OCI-LY1 (cell line): ENCODE measurements at regions not wholly inside any gene's neighbourhood (a gene's known extent, or its start where the extent isn't known, plus 50 kb on each side); places are given as distances from the start of the nearest gene placed in this dataset.
"Not testable (repeated sequence)": the region's sequence is repeated elsewhere in the genome, so short reads cannot be mapped to it uniquely, and the experiment has no call there.

ENCODE experiments used
- H2AFZ ChIP-seq: fragments of 200-600 bp; sonication (generic), shearing (Covaris generic); 2 replicates; pipeline ENCODE4 v1.6.0; 2014; ENCODE audit warnings: antibody characterized with exemption, mild to moderate bottlenecking, low read length
- H3F3A ChIP-seq: fragments of 200-600 bp; sonication (generic), shearing (Covaris generic); 2 replicates; pipeline ENCODE4 v1.6.0; 2014; ENCODE audit warnings: mild to moderate bottlenecking, antibody characterized with exemption, low read length, moderate library complexity; ENCODE audit not compliant: insufficient read depth
- H3K27ac ChIP-seq: fragments of 200-600 bp; sonication (generic); 2 replicates; pipeline ENCODE4 v1.5.1; 2014; ENCODE audit warnings: low read length, mixed run types, mild to moderate bottlenecking, low read depth; ENCODE audit not compliant: poor library complexity, severe bottlenecking
- H3K27me3 ChIP-seq: fragments of 200-600 bp; sonication (generic); 2 replicates; pipeline ENCODE4 v1.6.0; 2014; ENCODE audit warnings: antibody characterized with exemption, mild to moderate bottlenecking, low read length, moderate library complexity; ENCODE audit not compliant: insufficient read depth
- H3K36me3 ChIP-seq: fragments of 200-600 bp; sonication (generic); 2 replicates; pipeline ENCODE4 v1.6.1; 2014; ENCODE audit warnings: mild to moderate bottlenecking, antibody characterized with exemption, low read length, moderate library complexity, mixed read lengths; ENCODE audit not compliant: insufficient read depth
- H3K4me1 ChIP-seq: fragments of 200-600 bp; sonication (generic); 2 replicates; pipeline ENCODE4 v1.5.1; 2014; ENCODE audit warnings: mild to moderate bottlenecking, low read length, moderate library complexity; ENCODE audit not compliant: insufficient read depth, severe bottlenecking
- H3K4me2 ChIP-seq: fragments of 200-600 bp; sonication (generic), shearing (Covaris generic); 2 replicates; pipeline ENCODE4 v1.6.1; 2014; ENCODE audit warnings: low read length
- H3K4me3 ChIP-seq: fragments of 200-600 bp; sonication (generic); 2 replicates; pipeline ENCODE4 v1.5.1; 2014; ENCODE audit warnings: low read length, low read depth, mild to moderate bottlenecking, mixed read lengths; ENCODE audit not compliant: poor library complexity, severe bottlenecking
- H3K79me2 ChIP-seq: fragments of 200-600 bp; shearing (Covaris generic); 2 replicates; pipeline ENCODE4 v1.6.1; 2016; ENCODE audit warnings: mixed run types, low read length, mixed read lengths; ENCODE audit not compliant: insufficient read depth
- H3K9ac ChIP-seq: fragments of 200-600 bp; sonication (generic), shearing (Covaris generic); 2 replicates; pipeline ENCODE4 v1.6.1; 2014; ENCODE audit warnings: mild to moderate bottlenecking, low read length, mixed read lengths
- H3K9me2 ChIP-seq: fragments of 200-600 bp; sonication (generic), shearing (Covaris generic); 2 replicates; pipeline ENCODE4 v1.6.1; 2014; ENCODE audit warnings: low read depth, mild to moderate bottlenecking, low read length, mixed read lengths
- H3K9me3 ChIP-seq: fragments of 200-600 bp; shearing (Covaris generic); 2 replicates; pipeline ENCODE4 v1.6.1; 2014; ENCODE audit warnings: low read length, mixed read lengths
- H4K20me1 ChIP-seq: fragments of 200-600 bp; sonication (generic), shearing (Covaris generic); 2 replicates; pipeline ENCODE4 v1.6.0; 2016; ENCODE audit warnings: mild to moderate bottlenecking, low read length; ENCODE audit not compliant: insufficient read depth
- EZH2 ChIP-seq: fragments of 200-600 bp; sonication (generic), shearing (Covaris generic); IDR thresholded peaks from 2 replicates; pipeline ENCODE4 v1.8.0; 2017; ENCODE audit warnings: borderline replicate concordance, mixed run types, mild to moderate bottlenecking, antibody characterized with exemption, low read length, moderate library complexity, mixed read lengths
- TF ChIP-seq, protein P1 (sequence below): fragments of 200-600 bp; sonication (generic), shearing (Covaris generic); IDR thresholded peaks from 2 replicates; pipeline ENCODE4 v1.5.1; 2017; ENCODE audit warnings: mild to moderate bottlenecking, antibody characterized with exemption, low read length, moderate library complexity, mixed read lengths

DNA sequence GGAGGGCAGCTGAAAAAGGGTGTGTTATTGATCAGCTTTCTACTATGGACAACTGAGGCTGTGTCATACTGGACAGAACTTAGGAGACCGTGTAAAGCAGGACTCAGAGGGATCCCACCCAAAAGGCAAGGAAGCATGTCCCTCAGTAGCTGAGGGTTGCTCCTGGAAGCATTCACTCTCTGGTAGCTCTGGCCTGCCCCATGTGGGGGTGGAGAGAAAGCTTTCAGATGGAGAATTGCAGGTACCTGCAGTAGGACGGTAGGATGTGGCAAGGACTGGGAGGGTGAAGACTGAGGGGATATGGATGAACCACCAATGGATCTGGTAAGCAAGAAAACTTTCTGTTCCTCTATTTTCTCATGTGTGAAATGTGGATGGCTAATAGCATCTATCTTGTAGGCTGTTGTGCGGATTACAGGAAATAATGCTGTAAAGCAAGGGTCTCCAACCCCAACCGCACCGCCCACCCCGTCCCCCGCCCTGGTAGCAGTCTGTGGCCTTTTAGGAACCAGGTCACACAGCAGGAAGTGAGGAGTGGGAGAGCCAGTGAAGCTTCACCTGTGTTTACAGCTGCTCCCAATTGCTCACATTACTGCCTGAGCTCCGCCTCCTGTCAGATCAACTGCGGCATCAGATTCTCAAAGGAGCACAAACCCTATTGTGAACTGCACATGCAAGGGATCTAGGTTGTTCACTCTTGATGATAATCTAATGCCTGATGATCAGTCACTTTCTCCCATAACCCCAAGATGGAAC is 157.7 kb upstream of the PROK2 start:
- H3K9me3 ChIP-seq, result no peaks in the 10 kb centered on the region
- H3K27ac ChIP-seq, result no peak overlapping the region
- no peak overlapping the region for H3K4me3 ChIP-seq
- no peaks in the 10 kb centered on the region for H4K20me1 ChIP-seq
- H2AFZ ChIP-seq, result no peak overlapping the region
- H3K9ac ChIP-seq, result no peak overlapping the region
- H3K36me3 ChIP-seq, result no peaks in the 10 kb centered on the region
- TF ChIP-seq, protein P1, sequence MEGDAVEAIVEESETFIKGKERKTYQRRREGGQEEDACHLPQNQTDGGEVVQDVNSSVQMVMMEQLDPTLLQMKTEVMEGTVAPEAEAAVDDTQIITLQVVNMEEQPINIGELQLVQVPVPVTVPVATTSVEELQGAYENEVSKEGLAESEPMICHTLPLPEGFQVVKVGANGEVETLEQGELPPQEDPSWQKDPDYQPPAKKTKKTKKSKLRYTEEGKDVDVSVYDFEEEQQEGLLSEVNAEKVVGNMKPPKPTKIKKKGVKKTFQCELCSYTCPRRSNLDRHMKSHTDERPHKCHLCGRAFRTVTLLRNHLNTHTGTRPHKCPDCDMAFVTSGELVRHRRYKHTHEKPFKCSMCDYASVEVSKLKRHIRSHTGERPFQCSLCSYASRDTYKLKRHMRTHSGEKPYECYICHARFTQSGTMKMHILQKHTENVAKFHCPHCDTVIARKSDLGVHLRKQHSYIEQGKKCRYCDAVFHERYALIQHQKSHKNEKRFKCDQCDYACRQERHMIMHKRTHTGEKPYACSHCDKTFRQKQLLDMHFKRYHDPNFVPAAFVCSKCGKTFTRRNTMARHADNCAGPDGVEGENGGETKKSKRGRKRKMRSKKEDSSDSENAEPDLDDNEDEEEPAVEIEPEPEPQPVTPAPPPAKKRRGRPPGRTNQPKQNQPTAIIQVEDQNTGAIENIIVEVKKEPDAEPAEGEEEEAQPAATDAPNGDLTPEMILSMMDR, result no peak
- no peak for TF ChIP-seq EZH2
- no peak overlapping the region for H3K4me2 ChIP-seq
- H3F3A ChIP-seq, result no peaks in the 10 kb centered on the region
- no peaks in the 10 kb centered on the region for H3K27me3 ChIP-seq
- no peaks in the 10 kb centered on the region for H3K4me1 ChIP-seq
- no peaks in the 10 kb centered on the region for H3K9me2 ChIP-seq
- no peaks in the 10 kb centered on the region for H3K79me2 ChIP-seq

DNA sequence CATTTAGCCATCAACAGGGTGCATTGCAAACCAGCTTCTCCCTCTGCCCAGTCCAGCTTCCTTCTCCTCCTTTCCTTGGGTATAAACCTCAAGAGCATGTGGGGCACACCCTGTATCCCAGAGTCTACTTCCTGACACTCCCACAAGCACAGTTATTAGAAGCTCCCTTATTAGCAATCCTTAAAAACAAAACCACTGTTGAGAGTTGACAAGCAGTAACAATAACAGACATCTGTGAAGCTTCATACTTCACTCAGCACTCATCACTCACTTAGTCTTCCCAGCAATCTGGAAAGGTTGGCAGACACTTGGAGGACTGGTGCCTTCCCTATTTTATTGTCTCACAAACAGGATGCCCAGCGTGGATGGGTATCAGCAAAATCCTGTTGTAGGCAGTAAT is 155.5 kb upstream of the PROK2 start:
- H3K9me2 ChIP-seq, result no peaks in the 10 kb centered on the region
- no peaks in the 10 kb centered on the region for H4K20me1 ChIP-seq
- no peaks in the 10 kb centered on the region for H3F3A ChIP-seq
- H3K4me2 ChIP-seq, result no peak overlapping the region
- no peak overlapping the region for H2AFZ ChIP-seq
- no peak overlapping the region for H3K9ac ChIP-seq
- TF ChIP-seq, protein P1, result no peak
- no peak for TF ChIP-seq EZH2
- no peaks in the 10 kb centered on the region for H3K79me2 ChIP-seq
- no peaks in the 10 kb centered on the region for H3K4me1 ChIP-seq
- no peak overlapping the region for H3K4me3 ChIP-seq
- H3K27me3 ChIP-seq, result no peaks in the 10 kb centered on the region
- H3K9me3 ChIP-seq, result no peaks in the 10 kb centered on the region
- no peak overlapping the region for H3K27ac ChIP-seq
- no peaks in the 10 kb centered on the region for H3K36me3 ChIP-seq

DNA sequence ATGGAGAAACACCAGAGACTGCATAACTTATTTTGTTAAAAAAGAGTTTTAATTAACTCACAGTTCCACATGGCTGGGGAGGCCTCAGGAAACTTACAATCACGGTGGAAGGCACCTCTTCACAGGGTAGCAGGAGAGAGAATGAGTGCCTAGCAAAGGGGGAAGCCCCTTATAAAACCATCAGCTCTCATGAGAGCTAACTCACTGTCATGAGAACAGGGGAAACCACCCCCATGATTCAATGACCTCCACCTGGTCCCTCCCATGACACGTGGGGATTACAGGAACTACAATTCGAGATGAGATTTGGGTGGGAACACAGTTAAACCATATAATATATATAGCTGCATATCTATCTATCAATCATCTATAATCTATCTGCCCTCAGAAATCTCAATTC is 153.1 kb upstream of the PROK2 start:
- not testable (repeated sequence) for H3K9me3 ChIP-seq, H3K4me2 ChIP-seq, H3K4me1 ChIP-seq, H4K20me1 ChIP-seq, H3K79me2 ChIP-seq, H3K4me3 ChIP-seq, H3K36me3 ChIP-seq, H3K27me3 ChIP-seq, H2AFZ ChIP-seq, H3F3A ChIP-seq, H3K9me2 ChIP-seq, H3K9ac ChIP-seq, H3K27ac ChIP-seq

DNA sequence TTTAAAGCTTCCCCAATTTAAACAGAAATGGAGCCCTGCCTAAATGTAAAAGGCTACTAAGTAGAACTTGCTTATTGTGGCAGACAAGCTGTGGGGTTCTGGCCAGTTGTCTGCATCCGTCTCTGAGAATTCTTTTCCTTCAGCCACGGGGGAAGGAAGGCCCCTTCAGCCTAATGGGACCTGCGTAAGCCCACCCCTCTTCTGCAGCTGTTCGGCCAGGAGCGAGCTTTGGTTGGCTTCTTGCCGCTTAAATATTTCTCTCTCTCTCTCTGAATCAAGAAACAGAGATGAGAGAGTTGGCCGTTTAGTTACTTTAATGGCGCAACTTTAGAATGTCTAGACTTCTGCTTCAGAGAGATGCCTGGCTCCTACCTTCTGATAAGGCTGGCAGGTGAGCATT is 151.7 kb upstream of the PROK2 start:
- no peak overlapping the region for H3K27ac ChIP-seq
- H3K9me3 ChIP-seq, result no peaks in the 10 kb centered on the region
- no peak overlapping the region for H3K4me3 ChIP-seq
- no peaks in the 10 kb centered on the region for H3K4me1 ChIP-seq
- no peaks in the 10 kb centered on the region for H3K79me2 ChIP-seq
- H3K36me3 ChIP-seq, result no peaks in the 10 kb centered on the region
- H4K20me1 ChIP-seq, result no peaks in the 10 kb centered on the region
- no peaks in the 10 kb centered on the region for H3K9me2 ChIP-seq
- H3K4me2 ChIP-seq, result no peak overlapping the region
- no peaks in the 10 kb centered on the region for H3F3A ChIP-seq
- TF ChIP-seq, protein P1, result no peak
- no peak for TF ChIP-seq EZH2
- no peaks in the 10 kb centered on the region for H3K27me3 ChIP-seq
- no peak overlapping the region for H2AFZ ChIP-seq
- H3K9ac ChIP-seq, result no peak overlapping the region
